ENCODE measurements at regions not wholly inside any gene's neighbourhood (a gene's known extent, or its start where the extent isn't known, plus 50 kb on each side); places are given as distances from the start of the nearest gene placed in this dataset.

- TF ChIP-seq CTCF (IDR thresholded peaks at IDR 0.05; ENCODE audit: low read length, missing control alignments) = no peak
- DNase-seq (ENCODE audit: low read depth) = no peak
- no peak overlapping the region for H3K4me3 ChIP-seq (replicated peaks; ENCODE audit: low read depth, low read length)
These were observed 261.9 kb downstream of the GADD45G start for GRCh38 chr9:89866701-89867100.

DNA sequence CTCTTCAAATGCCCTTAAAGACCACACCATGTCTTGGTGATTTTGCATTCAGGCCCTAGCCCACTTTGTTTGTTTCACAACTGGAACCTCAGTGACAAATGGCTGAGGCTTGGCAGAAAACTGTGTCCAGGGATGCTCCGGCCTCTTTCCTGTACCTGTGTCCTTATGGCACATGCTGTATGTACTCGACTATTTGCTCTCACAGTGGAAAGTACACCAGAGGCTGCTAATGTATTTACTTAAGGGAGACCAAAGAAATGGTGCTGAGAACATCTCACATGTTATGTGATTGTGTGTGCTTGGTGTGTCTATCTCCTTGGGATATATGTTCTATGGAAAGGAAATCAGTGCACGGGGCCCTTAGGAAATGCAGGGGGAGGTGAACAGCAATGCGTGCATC is 263.3 kb downstream of the GADD45G start:
- H3K4me3 ChIP-seq (replicated peaks; ENCODE audit: low read depth, low read length) = no peak overlapping the region
- no peak for DNase-seq (ENCODE audit: low read depth)
- no peak for TF ChIP-seq CTCF (IDR thresholded peaks at IDR 0.05; ENCODE audit: low read length, missing control alignments)

- H3K4me3 ChIP-seq (replicated peaks; ENCODE audit: low read depth, low read length) = no peak overlapping the region
- no peak for DNase-seq (ENCODE audit: low read depth)
- no peak for TF ChIP-seq CTCF (IDR thresholded peaks at IDR 0.05; ENCODE audit: low read length, missing control alignments)
These were observed 265.2 kb downstream of the GADD45G start for GRCh38 chr9:89869793-89870580.

GRCh38 chr9:89871871-89872331 is 267.1 kb downstream of the GADD45G start:
- H3K4me3 ChIP-seq (replicated peaks; ENCODE audit: low read depth, low read length) = no peak overlapping the region
- DNase-seq (ENCODE audit: low read depth) = no peak
- no peak for TF ChIP-seq CTCF (IDR thresholded peaks at IDR 0.05; ENCODE audit: low read length, missing control alignments)

GRCh38 chr9:89872426-89872912 is 267.7 kb downstream of the GADD45G start:
- no peak overlapping the region for H3K4me3 ChIP-seq (replicated peaks; ENCODE audit: low read depth, low read length)
- no peak for TF ChIP-seq CTCF (IDR thresholded peaks at IDR 0.05; ENCODE audit: low read length, missing control alignments)
- no peak for DNase-seq (ENCODE audit: low read depth)

DNA sequence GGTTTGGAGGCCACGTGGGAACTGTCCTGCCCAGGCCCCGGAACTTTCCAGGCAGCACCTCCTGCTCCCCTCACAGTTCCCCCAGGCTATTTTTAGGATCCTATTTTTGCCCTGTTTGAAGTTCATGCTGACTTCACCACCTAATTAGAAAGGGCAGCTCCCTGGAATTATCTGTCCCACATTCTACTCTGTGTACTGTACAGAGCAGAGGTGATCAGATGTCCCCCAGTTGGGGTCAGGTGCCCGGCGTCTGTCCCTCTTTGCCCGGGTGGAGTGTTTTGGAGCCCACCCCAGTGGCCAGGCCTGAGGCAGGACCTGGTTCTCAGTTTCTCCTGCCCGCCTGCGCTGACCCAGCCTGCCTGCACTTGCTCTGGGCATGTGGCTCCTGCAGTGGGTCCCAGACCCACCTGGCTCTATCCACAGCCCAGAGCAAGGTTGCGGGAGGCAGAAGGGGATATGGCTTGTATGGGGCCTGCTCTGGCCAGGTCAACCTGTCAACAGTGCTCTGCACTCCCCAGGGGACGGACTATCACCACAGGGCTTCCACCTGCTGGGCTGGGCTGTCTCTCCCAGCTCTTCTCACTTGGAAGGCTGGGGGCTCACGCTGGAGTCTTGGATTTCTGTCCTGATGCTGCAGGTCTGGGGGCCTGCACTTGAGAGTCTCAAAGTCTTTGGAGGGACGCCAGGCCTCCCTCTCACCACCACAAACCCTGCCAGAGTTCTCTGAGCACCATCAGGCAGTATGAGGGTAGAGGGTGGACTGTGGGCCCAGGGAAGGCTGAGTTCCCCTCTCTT is 268.3 kb downstream of the GADD45G start:
- H3K4me3 ChIP-seq (replicated peaks; ENCODE audit: low read depth, low read length) = no peak overlapping the region
- DNase-seq (ENCODE audit: low read depth) = no peak
- no peak for TF ChIP-seq CTCF (IDR thresholded peaks at IDR 0.05; ENCODE audit: low read length, missing control alignments)
